ENCODE measurements at regions not wholly inside any gene's neighbourhood (a gene's known extent, or its start where the extent isn't known, plus 50 kb on each side); places are given as distances from the start of the nearest gene placed in this dataset.
A peak's percentile ranks its signal among the peaks of the same experiment; 100 is the strongest.
"Not testable (repeated sequence)": the region's sequence is repeated elsewhere in the genome, so short reads cannot be mapped to it uniquely, and the experiment has no call there.

GRCh38 chr12:46569826-46570439, 197.4 kb upstream of the SLC38A2 start:
- DNase-seq, result no peak

- no peak for DNase-seq
Measured at GRCh38 chr12:46567667-46568066, 195.1 kb upstream of the SLC38A2 start.

GRCh38 chr12:46562625-46563225, 190.2 kb upstream of the SLC38A2 start:
- DNase-seq, result no peak

DNA sequence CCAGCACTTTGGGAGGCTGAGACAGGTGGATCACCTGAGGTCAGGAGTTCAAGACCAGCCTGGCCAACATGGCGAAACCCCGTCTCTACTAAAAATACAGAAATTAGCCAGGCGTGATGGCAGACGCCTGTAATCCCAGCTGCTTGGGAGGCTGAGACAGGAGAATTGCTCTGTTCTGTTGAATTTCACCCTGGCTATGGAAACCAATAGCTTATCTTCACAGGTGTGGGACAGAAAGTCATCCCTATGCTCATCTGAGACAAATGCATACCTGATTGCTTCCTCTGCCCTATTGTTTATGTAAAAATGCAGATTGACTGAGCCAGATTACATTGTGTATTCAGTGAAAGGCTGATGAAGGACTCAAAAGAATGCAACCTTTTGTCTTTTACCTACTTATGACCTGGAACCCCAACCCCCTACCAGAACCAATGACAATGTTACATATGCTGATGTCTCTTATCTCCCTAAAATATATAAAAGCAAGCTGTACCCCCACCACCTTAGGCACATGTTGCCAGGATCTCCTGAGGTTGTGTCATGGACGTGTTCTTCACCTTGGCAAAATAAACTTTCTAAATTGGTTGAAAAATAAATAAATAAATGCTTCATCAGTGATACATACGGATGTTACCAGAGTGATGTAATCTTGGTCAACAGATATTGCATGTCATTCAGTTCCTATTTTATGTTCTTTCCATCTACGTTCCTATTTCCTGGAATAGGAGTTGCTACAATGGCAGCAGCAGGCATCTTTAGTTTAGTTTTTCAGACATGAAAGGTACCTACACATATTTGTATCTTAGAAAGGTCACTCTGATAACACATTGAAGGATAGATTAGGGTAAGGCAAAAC, 189.4 kb upstream of the SLC38A2 start:
- not testable (repeated sequence) for DNase-seq

DNA sequence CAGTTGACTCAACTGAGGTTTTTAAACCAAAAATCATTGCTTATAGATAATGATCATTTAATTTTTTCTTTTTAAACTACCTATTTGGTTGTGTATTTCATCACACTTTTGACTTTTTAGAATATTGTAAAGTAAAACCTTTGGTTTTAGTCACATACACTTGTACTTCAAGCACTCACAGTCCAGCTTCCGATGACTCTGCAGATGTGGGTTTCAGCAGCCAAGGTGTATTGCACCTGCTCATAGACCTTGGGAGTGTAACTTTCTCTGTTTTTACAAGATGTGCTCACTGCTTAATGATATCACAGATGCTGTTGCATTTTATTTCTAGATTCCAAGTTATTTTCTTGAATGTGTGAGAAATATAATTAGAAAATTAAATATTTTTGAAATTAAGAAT, 188.3 kb upstream of the SLC38A2 start:
- DNase-seq, result no peak

DNA sequence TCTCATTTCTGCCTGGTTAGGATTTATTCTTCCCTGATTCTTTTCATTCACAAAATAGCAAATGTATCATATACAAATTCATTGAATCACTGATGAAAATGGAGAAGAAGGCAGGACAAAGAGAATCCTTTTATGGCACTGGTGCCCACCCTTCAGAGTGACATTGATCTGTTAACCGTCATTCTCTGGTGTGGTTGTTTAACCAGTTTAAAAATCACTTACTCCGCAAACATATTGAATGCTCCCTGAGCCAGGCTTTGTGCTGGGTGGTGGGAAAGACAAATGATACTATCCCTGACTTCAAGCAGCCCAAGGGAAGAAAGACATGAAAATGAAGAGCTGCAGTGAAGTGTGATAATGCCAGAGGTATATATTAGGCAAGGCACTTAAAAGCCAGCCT, 187.5 kb upstream of the SLC38A2 start:
- no peak for DNase-seq

- DNase-seq, result no peak
Measured at GRCh38 chr12:46559311-46559710, 186.7 kb upstream of the SLC38A2 start.

GRCh38 chr12:46558677-46559076, 186.1 kb upstream of the SLC38A2 start:
- no peak for DNase-seq

- no peak for DNase-seq
Measured at GRCh38 chr12:46557539-46558373, 185.2 kb upstream of the SLC38A2 start.

GRCh38 chr12:46556819-46557524, 184.4 kb upstream of the SLC38A2 start:
- DNase-seq, result peak; percentile 37

DNA sequence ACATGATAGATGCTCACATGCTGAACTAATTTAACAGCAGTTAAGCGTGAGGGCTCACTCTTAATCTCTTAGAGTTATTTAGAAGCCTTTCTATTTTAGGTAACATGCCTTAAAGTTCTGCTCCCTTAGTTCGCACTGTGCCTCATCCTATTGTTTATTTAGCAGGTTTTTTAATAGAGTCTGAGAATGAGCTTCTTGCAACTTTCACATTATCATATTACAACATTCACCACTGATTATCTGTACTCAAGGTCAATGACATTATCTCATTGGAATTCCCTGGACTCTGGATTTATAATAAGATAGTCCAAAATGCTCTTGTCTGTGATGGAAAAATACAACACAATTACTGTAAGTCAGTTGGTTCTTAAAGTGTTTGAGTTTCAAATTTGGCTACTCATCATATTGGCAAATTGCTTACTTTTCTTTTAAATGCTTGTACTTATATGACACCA, 183.6 kb upstream of the SLC38A2 start:
- DNase-seq, result no peak

GRCh38 chr12:46555406-46555852, 182.9 kb upstream of the SLC38A2 start:
- no peak for DNase-seq

GRCh38 chr12:46554460-46554859, 181.9 kb upstream of the SLC38A2 start:
- DNase-seq, result no peak

DNA sequence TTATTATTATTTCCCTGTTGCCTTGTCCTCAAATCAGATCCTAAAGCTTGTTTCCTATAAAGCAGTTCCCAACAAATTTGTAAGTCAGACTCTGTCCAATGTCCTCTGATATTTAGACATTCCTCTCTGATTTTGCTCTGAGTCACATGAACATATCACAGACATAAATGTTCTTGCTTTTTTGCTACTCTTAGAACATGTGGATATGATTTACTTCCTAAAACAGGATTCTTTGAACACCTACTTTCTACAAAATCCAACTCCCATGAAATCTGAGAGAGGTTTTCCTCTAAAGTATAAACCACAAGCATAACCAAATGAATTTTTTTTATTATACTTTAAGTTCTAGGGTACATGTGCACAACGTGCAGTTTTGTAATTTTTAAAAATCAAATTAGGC, 181.3 kb upstream of the SLC38A2 start:
- no peak for DNase-seq

DNA sequence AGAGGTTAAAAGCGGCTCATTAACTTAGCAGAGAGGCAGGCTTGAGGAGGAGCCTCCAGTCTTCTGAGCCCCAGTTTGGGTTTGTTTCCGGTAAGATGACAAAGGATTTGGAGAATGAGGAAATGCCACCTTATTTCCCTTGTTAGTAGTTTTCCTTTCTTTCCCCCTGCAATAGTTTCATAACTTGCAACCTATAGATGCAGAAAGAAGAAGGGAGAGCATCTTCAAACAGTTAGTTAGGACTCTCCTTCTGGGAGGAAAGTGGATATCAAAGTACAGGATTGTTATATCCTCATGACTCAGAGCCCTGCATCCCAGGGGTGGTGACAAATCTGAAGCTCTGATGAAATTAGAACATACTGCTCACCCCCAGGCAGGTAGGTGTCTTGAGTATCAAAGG, 180.7 kb upstream of the SLC38A2 start:
- DNase-seq, result no peak

DNA sequence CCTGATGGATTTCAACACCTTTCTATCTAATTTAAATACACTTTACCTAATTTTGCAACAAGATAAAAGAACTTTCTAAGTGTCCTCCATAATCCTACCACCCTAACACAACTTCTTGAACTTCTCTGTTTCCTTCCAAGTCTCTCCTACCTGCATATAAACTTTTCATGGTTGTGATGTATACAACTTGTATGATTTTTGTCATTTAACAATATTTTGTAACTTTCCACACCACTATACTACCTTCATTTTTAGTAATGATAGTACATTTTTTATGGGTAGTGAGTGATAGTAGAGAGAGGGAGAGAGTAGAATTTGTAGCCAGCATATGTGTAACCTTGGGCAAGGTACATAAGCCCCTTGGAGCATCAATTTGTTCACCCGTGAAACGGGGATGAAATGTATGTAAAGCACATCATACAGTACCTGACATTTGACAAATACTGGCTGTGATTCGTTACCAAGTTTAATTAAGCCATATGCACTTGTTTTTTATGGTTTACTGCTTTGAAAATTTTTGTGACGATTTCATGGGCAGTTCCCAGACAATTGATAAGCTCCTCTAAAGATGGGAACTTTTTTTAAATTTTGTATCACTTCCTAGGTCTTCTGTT, 177.8 kb upstream of the SLC38A2 start:
- no peak for DNase-seq

GRCh38 chr12:46549527-46550265, 177.1 kb upstream of the SLC38A2 start:
- peak; percentile 65 for DNase-seq

DNA sequence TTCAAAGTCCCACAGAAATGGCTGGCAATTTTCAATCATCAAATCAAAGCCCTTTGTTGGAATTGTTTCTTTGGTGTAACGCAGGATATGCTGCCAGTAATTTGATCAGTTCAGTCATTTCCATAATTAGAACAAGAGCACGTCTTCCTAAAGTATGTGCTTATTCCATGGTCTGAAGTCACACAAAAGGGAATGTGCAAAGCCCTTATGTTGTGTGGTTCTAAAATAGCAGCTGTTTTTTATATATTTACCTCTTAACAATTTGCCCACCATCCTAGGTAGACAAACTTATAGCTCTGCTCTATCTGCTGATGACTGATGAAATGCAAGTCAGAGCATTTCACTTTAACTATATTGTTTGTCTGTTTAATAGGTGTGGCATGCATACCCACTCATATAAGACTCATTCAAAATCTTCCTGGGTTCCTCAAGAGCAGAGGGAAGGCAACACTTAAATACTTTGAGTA, 176.1 kb upstream of the SLC38A2 start:
- no peak for DNase-seq

DNA sequence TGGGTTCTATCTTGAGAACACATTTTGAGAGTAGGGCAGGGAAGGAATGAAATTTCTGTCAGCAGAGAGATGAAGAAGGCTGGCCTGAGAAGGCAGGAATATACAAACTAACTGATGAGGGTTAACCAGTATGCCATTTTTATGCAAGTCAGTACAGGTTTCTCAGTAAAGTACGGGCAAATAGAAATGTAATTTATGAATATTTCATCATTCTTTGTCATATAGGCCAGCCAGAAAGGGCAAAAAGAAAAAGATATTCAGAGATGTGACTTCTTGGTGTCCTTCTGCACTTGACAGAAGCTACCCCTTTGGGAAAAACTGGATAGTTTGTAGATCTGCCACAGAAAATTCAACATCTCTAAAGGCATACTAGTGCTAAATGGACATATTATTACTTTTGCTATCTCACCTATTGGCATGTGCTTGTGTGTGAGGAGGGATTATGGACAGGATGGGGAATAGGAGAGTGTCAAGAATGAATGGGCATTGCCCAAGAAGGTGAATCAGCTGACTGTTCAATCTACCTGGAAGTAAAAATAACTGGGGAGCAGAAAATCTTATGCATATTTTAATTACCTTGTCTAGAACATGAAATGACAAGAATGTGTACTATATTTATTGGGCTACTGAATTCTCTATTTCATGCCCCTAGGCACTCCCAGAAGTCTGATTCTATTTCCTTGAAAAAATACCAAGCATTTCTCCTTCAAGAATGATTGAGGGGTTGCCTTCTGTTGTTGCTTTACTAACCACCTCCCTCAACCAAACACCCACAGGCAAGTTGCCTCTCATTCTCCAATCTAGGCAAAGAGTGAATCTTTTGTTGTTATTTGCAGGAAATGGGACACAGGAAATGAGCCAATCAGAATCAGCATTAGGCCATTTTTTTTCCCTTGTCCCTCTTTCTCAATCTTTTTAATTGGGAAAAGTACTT, 175.1 kb upstream of the SLC38A2 start:
- DNase-seq, result no peak

Data from stimulated activated CD4-positive, alpha-beta T cell treated with anti-CD3 and anti-CD28 coated beads, Interleukin-4, amount 100 ng/mL, for 24 hours (primary cell).